NCI-H526 treated with DMSO at 0.1 percent for 48 hours (cell line): ENCODE measurements at regions not wholly inside any gene's neighbourhood (a gene's known extent, or its start where the extent isn't known, plus 50 kb on each side); places are given as distances from the start of the nearest gene placed in this dataset.

Experiments
- DNase-seq: peaks from one replicate; lab custom pipeline; 2025; lab: John Stamatoyannopoulos, UW

DNA sequence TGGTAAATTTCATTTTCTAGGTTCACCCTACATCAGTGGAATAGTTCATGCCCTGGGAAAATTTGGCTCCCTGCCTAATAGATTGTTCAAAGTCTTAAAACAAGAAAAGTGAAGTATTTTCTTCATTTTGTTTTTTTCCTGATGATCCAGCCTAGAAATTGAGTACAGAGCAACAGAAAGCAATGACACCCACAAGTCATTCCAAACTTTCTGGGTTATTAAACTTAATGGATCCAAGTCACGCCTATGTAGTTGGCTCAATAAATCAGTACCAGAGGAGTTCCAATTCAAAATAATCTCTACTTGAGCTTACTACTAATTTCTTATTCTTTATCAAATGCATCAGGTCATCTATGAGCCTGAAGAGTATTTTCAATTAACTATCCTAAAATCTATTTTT, 937.6 kb upstream of the SLIT2 start:
- DNase-seq, result no peak

DNA sequence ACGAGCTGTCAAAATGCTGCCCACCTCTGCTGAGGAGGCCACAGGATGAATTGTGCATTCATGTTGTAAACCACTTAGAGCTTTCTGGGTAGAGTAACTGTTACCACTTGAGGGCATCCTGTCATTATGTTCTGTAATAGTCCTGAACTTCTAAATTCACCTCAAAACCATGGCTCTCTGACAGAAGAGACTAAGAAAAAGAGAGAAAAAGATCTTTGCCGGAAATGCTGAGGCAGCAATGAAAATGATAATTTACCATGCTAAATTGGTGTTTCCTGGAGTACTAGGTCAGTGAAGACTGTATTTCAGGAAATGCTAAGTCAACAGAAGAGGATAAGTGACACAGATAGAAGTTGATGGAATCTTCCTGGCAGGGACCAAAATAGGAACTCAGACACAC, 942.3 kb upstream of the SLIT2 start:
- no peak for DNase-seq

DNA sequence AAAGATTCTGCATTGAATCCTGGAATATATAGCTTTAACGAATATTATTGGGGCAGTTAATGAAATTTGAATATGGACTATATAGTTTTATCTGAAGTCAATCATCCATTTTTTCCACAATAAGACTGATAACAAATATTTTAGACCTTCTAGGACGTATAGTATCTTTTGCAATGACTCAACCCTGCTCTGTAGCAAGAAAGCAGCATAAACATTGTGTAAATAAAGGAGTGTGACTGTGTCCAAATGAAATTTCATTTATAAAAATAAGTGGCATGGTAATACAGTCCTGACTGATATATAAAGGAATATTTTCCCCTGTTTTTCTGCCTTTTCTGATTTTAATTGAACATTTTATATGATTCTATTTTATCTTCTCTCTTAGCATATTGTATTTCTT, 947.7 kb upstream of the SLIT2 start:
- DNase-seq, result no peak

DNA sequence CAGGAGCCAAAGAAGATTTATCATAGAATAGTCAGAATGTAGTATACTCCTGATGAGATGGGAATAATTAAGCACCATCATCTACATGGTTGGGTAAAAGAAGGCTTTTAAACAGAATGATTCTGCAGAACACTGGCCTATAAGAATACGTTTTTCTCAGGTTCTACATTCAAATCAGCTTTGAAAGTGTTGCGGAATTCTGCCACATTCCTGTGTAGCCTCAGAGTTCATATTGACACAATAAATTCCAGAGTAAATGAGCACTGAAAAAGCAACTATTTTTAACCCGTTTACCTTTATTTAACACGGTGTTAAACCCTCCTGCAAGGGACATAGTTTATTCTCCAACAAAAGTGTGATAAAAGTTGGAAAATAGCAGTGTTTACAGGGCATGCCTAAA, 950.2 kb upstream of the SLIT2 start:
- no peak for DNase-seq

DNA sequence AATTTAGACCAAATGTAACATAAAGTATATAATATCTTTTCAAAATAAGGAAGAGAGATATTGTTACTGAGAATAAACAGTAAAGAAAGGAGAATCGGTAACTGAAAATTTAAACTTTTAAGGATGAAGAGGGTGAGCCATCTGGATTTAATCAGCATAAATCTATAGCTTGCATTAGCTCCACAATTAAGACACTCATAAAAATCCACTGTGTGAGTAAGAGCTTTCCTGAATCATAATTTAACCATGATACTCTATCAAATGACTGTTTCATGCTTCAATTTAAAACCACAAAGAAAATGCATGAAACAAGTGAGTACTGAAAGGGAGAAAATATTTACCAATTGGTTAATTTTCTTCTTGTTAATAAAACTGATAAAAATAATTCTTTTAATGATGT, 951.5 kb upstream of the SLIT2 start:
- DNase-seq, result no peak

DNA sequence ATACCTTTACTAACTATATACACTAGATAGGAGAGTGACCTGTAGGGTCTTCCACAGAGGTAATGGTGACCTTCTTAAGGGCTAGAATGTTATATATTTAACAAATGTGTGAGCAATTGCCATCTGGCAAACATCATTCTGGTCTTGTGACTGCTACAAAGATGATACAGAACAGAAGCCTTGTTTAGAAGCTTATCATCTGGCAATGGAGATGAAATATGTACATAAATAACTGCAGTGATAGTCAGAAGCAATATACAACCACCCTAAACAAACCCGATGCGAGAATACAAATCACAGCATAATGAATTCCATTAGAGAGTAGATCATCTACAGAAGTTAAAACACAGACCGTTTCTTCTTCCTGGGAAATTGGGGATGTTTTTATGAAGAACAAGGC, 952.7 kb upstream of the SLIT2 start:
- no peak for DNase-seq

DNA sequence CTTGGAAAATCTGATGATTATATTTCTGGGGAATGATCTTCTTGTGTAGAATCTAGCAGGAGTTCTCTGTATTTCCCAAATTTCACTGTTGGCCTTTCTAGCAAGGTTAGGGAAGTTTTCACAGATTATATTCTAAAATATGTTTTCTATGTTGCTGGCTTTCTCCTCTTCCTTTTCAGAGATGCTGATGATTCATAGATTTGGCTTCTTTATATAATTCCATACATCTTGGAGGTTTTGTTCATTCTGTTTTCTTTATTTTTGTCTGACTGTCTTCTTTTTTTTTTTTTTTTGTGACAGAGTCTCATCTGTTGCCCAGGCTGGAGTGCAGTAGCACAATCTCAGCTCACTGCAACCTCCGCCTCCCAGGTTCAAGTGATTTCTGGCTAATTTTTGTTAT, 957.9 kb upstream of the SLIT2 start:
- DNase-seq, result no peak

DNA sequence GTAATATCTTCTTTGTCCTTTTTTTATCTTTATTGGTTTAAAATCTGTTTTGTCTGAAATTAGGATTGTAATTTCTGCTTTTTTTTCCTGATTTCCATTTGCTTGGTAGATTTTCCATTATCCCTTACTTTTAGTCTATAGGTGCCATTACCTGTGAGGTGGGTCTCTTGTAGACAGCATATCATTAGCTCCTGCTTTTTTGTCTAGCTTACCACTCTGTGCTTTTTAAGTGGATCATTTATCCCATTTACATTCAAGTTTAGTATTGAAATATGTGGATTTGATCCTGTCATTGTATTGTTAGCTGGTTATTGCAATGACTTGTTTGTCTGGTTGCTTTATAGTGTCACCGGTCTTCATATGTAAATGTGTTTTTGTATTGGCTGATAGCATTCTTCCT, 958.6 kb upstream of the SLIT2 start:
- DNase-seq, result no peak

DNA sequence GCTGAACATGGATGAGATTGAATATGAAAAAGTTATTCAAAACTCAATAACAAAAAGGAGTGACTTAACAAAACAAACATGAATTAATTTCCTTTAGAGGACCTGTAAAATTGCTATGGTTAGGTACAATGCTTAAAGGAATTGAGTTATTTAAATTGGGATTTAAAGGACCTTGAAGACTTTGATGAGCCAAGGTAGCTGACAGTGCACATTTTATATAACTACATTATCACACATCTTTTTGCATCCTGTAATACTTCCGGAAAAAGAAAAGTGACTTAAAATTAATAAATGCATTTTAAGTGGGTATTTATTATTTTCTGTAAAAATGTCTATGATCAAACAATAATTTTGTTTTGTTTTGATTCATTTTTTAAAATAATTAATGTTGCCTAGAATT, 964.8 kb upstream of the SLIT2 start:
- no peak for DNase-seq

DNA sequence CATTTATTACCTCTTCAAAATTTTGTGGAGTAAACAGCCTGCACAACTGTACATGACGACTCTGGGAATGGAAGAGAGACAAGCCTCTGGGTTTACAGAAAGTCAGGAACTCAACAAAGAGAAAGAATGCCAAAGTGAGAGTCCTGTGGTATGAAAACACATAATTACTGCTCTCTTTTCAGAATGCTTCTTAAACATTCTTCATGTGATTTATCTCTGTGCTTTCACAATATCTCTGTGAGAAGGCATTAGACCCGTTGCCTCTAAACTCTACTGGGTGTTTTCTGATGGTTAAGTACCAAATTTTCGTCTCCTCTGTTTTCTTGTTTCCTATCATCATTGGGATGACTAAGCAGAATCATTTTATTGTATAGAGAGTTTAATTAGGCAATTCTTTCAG, 966.6 kb upstream of the SLIT2 start:
- no peak for DNase-seq

DNA sequence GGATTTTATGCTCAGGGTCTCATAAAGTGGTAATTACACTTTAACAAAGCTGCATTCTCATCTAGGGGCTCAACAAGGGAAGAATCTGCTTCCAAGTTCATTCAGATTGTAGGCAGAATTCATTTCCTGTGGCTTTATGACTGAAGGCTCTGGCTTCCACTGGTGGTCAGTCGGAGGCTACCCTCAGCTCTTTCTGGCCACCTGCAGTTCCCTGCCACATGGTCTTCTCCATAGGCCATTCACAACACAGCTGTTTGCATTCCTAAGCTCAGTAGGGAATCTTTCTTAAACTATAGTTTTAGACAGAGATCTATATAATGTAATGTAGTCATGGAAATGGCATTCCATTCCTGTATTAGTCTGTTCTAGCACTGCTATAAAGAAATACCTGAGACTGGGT, 973.0 kb upstream of the SLIT2 start:
- DNase-seq, result no peak

DNA sequence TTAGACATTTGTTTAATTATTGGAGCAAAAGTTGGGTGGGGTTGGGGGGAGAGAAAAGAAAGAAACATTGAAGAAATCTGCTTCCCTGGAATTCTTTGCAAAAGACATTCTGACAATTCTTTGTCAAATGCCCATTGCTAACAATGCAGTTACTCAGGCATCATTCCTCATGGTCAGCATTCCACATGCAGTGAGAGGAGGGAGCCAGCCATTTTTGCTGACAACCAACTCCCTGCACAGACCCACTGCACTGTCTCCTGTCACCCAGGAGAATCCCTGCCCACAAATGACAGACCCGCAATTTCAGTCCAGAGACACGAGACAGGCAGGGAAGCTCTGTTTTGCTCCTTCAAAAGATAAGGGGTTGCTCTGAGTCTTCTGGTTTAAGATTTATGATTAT, 985.1 kb upstream of the SLIT2 start:
- no peak for DNase-seq

DNA sequence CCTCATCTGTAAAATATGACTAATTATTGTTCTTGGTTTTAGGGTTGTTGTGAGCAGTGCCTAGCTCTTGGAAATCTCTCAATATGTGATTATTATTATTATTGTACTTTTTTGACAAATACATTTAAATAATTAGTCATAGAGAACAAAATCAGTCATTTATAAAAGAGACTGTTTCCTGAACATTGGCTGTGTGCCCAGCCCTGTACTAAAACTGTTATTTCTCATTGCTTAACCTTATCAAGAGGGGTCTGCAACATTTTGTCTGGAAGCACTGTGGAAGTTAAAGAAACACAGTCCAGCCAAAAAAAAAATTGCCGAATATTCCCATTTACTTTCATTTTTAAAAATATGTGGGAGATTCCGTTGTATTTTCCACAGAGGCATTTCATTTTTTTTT, 989.2 kb upstream of the SLIT2 start:
- no peak for DNase-seq

DNA sequence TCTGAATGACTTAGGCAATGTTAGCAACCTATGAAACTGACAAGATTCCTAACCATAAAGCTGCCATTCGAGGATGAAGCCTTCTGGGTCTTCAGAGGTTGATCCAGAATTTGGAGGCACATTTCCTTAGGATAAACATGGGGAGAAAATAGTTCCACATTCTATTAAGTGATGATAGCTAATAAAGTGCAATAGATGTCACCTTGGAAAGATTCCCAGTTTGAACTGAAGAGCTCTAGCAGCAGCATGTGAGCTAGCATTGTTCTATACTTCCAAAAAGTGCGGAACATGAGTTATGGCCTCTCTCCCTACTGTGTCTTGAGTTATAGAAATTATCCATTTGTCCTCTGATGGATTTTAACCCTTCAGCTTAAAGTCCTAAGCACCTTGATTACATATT, 991.4 kb upstream of the SLIT2 start:
- no peak for DNase-seq

DNA sequence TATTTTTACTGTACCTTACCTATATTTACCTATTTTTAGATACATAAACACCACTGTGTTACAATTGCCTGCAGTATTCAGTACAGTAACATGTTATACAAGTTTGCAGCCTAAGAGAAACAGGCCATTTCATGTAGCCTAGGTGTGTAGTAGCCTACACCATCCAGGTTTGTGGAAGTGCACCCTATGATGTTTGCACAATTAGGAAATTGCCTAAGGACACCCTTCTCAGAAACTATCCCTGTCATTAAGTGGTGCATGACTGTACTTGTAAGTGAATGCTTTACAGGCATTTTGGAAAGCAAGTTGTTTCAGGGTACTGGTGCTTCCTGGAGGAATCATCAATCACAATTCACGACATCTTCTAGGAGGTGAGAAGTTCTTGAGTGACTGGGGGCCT, 991.8 kb upstream of the SLIT2 start:
- DNase-seq, result no peak

DNA sequence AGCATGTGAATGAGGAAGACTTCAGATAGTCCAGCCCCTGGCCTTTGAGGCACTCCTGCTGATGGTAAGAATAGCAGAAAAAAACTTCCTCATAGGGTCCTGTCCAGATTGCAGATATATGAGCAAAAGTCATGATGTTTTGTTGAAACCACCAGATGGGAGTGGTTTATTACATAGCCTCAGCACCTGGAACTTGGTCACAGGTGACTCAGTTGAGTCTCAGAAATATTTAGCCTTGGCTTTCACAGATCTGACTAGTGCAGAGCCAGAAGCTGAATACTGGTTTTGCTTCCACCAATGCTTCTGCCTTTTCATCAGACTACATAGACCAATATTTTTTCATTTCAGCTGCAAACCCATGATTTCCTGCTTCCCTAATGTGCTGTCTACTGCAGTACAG, 994.9 kb upstream of the SLIT2 start:
- DNase-seq, result no peak

DNA sequence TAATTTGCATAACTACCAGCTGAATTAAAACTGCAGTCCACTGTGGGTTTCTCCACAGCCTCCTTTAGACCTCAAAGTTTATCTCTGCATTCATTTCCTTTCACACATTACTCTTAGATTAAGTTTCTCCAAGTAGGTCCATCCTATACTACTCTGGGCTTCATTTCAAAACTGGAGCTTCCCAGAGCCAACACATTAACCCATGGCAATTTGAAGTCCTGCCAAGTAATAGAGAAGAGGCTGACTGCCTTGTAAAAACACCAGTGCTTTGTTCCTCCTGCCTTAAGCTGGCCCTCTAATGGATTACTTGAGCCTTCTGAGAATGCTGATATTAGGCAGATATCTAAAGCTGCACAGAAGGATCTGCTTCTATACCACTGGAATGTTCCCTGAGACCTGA, 997.2 kb upstream of the SLIT2 start:
- no peak for DNase-seq

DNA sequence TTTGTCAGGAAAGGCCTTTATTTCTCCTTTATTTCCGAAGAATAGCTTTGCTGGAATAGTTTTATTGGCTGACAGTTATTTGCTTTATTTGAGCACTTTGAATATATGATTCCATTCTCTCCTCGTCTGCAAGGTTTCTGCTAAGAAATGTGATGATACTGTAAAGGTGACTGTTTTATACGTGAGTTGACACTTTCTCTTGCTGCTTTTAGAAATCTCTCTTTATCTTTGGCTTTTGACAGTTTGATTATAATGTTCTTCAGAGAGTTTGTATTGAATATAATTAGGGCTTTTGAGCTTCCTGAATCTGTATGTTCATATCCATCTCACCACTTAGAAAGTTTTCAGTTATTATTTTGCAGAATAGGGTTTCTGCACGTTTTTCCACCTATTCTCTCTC, 1003.7 kb upstream of the SLIT2 start:
- no peak for DNase-seq

DNA sequence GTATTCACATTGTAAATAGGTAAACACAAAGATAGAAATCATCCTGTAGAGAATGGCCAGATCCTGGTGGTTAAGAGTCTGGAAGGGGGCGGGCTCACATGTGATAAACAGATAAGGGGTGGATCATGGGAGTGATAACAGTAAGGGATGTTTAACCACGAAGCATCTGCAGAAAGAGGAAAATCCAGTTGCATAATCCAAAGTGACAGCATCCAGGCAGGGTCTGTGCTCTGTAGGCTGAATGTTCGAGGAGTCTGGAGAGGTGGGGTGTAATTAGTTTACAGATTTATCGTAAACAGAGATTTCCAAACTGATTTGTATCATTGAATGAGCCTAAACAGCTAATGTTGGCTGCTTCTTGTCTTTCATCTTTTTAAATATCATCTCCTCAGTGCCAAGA, 1009.8 kb upstream of the SLIT2 start:
- DNase-seq, result no peak

DNA sequence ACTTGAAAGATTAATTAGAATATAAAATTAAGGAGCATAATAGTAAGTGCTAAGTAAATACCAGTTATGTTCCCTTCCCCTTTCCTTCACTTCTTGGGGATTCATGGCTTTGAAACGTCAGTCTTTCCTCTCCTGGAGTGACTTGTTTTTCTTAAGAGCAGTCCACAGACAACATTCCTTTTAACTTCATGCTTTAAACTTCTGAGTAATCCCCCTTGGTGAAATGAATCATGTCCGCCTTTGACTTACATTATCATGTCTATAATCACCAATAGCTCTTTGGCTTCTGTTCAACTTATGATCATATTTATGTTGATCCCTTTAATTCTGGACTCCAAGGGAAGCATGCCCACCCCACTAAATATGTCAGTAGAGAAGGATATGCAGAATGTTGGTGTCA, 1012.1 kb upstream of the SLIT2 start:
- DNase-seq, result no peak

DNA sequence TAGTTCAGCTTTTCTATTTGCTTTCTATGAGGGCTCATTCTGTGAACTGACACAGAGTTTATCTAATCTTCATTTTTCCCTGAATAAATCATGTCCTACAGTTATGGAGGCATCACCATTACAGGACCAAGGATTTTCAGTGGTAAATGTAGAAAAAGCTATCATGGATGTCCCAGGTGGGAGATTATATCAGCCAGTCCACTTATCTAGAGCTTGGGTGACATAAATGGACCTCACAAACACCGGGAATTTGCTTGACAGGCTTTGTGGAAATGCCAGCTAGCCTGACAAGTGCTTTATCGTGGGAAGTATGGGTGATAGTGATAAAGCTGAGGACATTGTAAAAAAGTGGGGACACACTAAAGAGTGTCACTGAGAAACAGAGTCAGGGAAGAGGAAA, 1015.2 kb upstream of the SLIT2 start:
- no peak for DNase-seq

DNA sequence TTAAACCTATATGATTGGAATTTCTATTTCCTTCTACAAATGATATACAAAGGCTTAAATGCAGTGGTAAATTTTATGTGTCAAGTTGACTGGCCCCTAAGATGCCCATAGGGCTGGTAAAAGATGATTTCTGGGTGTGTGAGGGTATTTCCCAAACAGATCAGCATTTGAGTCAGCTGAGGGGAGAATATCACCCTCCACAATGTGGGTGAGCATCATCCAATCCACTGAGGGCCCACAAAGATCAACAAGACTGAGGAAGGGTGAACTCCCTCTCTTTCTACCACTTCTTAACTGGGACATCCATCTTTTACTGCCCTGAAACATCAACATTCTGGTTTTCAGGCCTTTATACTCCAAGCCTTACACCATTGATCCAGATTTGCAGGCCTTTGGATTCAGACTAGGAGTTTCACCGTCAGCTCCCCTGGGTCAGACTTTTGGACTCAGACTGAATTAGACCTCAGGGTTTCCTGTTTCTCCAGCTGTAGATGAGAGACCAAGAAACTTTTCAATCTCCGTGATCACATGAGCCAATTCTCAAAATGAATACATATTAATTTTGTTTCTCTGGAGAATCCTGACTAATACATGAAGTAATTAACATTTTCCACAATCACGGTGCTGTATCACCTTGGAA, 1020.7 kb upstream of the SLIT2 start:
- DNase-seq, result no peak

DNA sequence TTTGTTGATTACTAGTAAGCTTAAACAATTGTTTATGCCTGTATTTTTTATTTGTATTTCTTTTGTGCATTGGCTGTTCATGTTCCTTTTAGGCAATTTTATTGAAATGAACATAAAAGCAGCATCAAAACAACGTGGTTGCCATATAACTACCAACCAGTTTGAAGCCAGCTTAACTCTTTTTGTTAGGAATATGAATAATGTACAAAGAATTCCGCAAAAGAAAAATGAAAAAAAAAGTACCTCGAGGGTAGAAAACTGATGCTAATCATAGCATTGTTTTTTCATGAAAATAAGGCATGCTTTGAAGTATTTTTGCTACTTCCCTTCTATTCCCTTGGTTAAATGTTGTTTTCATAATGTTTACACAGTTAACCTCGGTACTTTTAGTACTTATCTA, 1024.0 kb upstream of the SLIT2 start:
- no peak for DNase-seq

DNA sequence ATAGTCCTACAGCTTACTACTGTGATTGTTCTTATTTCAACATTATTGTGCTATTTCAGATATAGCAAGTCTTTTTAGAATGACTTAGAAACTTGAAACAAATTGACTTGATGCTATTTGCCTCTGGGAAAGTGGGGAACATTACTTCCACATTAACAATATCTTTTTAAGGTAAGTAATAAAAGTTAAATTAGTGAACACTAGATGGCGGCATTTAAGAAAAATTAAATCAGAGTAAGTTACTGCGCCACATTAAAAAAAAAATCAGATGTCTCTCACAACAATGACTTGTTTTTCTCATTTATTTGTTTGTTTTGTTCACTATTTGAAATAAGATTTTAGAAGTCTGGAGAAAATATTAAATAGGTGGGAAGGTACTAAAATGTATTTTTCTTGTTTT, 1026.9 kb upstream of the SLIT2 start:
- peak; percentile 31 for DNase-seq

DNA sequence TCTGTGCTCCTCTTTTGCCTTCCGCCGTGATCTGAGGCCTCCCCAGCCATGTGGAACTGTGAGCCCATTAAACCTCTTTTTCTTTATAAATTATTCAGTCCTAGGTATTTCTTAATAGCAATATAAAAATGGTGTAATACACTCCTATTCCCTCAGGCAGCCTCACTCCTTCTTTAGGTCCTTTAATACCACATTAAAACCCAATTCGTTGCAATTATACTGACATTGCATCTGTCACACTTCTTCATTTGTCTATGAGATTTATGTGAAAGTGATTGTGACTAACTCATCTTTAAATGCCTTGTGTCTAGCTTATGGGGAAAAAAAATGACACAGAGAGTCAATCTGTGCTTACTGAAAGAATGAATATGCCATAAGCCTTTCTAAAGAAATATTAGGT, 1035.2 kb upstream of the SLIT2 start:
- DNase-seq, result no peak
